Heart left ventricle (tissue), 13 donors: ENCODE measurements at regions not wholly inside any gene's neighbourhood (a gene's known extent, or its start where the extent isn't known, plus 50 kb on each side); places are given as distances from the start of the nearest gene placed in this dataset.

Experiments used
- POLR2A ChIP-seq, 2 donors: fragments of 450-650 bp; IDR thresholded peaks; one replicate each; pipeline ENCODE4 v1.6.1; 2017; ENCODE audit warnings: antibody characterized with exemption in 2 of 2, mild to moderate bottlenecking in 2 of 2, moderate library complexity in 2 of 2
- TF ChIP-seq, protein P1 (sequence below), 12 donors: fragments of 200-600 bp; sonication (generic) in 4 of 12; IDR thresholded peaks; one replicate each; pipeline versions ENCODE4 v1.5.0 to v1.8.0; 2018 to 2022; ENCODE audit warnings: antibody characterized with exemption in 12 of 12, mild to moderate bottlenecking in 5 of 12
- donor health status: ischemic (EF 13 %, LVEDD 7.1; RV severe dilation, severe dysfunction).
- donor health status: DM: no; HTN: yes; CAD: no.
- donor health status: DM: no; HTN: no; CAD: no.
- donor health status: ischemic (EF 25% LVEDD 6.9; RV normal size, moderate dysfunction).
- donor health status: ischemic (EF 25% LVEDD 5.7; RV mildly dilated, moderate dysfunction).
- donor health status: ischemic (EF 35%, LVEDD 5.7; RV mildly dilated, moderate dysfunction).
- donor health status: nonischemic (EF 11% LVEDD 7.7; RV severe dilation, severe dysfunction).
- donor health status: DM: yes; HTN: yes; CAD: no.
- donor health status: PGD.
- donor health status: ischemic (EF 29% LVEDD 5.4; RV normal size, mild dysfunction).
- donor health status: nonischemic (EF 23%, LVEDD 6.1; RV moderate dilation, normal function).

DNA sequence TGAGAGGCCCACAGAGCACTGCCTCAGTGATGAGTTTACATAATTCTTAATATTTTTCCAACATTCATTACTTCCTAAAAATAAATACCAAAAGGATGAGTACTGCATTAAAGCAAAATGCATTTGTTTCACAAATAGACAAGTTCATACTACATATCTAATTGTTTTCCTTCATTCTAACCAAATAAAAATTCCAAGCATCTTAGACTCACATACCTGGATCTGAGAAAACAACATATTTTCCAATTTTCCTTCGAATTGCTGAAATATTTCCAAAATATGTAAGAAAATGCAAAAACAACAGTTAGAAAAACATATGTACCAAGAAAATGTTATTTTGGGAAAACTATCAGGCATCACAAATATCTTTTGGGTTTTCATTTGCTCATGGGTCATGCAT, 127.9 kb upstream of the CEP126 start:
- TF ChIP-seq, protein P1, sequence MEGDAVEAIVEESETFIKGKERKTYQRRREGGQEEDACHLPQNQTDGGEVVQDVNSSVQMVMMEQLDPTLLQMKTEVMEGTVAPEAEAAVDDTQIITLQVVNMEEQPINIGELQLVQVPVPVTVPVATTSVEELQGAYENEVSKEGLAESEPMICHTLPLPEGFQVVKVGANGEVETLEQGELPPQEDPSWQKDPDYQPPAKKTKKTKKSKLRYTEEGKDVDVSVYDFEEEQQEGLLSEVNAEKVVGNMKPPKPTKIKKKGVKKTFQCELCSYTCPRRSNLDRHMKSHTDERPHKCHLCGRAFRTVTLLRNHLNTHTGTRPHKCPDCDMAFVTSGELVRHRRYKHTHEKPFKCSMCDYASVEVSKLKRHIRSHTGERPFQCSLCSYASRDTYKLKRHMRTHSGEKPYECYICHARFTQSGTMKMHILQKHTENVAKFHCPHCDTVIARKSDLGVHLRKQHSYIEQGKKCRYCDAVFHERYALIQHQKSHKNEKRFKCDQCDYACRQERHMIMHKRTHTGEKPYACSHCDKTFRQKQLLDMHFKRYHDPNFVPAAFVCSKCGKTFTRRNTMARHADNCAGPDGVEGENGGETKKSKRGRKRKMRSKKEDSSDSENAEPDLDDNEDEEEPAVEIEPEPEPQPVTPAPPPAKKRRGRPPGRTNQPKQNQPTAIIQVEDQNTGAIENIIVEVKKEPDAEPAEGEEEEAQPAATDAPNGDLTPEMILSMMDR (IDR thresholded peaks at IDR 0.05) = no peak
- no peak for TF ChIP-seq POLR2A (IDR thresholded peaks at IDR 0.05)
